ENCODE measurements at regions not wholly inside any gene's neighbourhood (a gene's known extent, or its start where the extent isn't known, plus 50 kb on each side); places are given as distances from the start of the nearest gene placed in this dataset.

DNA sequence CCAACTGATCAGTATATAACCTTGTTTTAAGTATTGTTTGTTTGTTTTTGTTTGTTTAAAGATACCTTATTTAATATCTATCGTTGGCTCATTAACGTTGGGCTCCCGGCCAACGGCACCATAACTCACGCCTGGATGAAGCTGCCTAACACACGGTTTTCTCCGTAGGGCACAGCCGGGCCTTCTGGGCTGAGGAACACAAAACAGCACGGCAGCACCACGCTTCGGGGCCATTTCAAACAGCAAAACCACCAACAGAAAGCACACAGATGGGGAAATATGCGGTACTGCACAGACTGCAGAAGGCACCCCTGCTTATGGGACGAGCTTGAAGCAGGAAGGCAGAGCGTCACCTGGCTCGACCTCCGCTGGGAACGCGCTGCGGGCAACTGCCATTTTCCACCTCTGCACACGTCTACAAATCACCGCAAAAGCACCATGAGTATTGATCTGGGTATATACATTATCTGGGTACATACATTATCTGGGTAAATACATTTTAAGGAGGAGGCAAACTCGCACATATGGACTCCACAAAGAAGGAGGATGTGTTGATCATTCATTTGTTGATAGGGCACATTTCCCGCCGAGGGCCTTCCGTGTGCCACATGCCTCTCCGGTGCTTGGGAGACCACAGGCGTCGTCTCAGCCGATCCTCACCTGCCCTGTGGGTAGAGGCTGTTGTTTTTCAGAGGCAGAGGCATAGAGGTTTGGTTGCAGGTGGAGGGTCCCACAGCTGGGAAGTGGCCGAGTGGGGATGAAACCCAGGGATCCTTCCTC, 123.7 kb upstream of the ATP2B2 start:
- TF ChIP-seq CBFB (CRISPR knock-in tag; IDR thresholded peaks at IDR 0.05; ENCODE audit: low read depth) (no peak), OVOL2 (CRISPR knock-in tag; IDR thresholded peaks at IDR 0.05; ENCODE audit: borderline replicate concordance) (no peak)
- TF ChIP-seq, protein P1, sequence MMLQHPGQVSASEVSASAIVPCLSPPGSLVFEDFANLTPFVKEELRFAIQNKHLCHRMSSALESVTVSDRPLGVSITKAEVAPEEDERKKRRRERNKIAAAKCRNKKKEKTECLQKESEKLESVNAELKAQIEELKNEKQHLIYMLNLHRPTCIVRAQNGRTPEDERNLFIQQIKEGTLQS (CRISPR knock-in tag; conservative IDR thresholded peaks at IDR 0.05), result no peak
- TF ChIP-seq, protein P2, sequence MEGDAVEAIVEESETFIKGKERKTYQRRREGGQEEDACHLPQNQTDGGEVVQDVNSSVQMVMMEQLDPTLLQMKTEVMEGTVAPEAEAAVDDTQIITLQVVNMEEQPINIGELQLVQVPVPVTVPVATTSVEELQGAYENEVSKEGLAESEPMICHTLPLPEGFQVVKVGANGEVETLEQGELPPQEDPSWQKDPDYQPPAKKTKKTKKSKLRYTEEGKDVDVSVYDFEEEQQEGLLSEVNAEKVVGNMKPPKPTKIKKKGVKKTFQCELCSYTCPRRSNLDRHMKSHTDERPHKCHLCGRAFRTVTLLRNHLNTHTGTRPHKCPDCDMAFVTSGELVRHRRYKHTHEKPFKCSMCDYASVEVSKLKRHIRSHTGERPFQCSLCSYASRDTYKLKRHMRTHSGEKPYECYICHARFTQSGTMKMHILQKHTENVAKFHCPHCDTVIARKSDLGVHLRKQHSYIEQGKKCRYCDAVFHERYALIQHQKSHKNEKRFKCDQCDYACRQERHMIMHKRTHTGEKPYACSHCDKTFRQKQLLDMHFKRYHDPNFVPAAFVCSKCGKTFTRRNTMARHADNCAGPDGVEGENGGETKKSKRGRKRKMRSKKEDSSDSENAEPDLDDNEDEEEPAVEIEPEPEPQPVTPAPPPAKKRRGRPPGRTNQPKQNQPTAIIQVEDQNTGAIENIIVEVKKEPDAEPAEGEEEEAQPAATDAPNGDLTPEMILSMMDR (IDR thresholded peaks at IDR 0.05), result no peak
